GM23338 (cell line): ENCODE measurements at regions not wholly inside any gene's neighbourhood (a gene's known extent, or its start where the extent isn't known, plus 50 kb on each side); places are given as distances from the start of the nearest gene placed in this dataset.

Experiments
- ATAC-seq: fragments of 200-7000 bp; cut with Tn5 transposase; 3 replicates; pipeline ENCODE4 v1.9.1; 2020
- DNase-seq: peaks from one replicate; pipeline ENCODE4 v3.0.0-alpha.2; 2015; ENCODE audit warnings: low spot score
- H2AFZ ChIP-seq: fragments of 200-600 bp; sonication (generic); 2 replicates; pipeline ENCODE4 v1.8.0; 2016; ENCODE audit warnings: antibody characterized with exemption, mild to moderate bottlenecking, moderate library complexity
- H3F3A ChIP-seq: fragments of 200-600 bp; sonication (generic); replicated peaks from 2 replicates; pipeline ENCODE4 v1.8.0; 2017; ENCODE audit warnings: antibody characterized with exemption, mixed run types, low read depth
- H3K27ac ChIP-seq: fragments of 200-600 bp; sonication (generic); 2 replicates; pipeline ENCODE4 v1.6.1; 2016; ENCODE audit warnings: low read depth
- H3K27me3 ChIP-seq: fragments of 200-600 bp; sonication (generic); 2 replicates; pipeline ENCODE4 v1.8.0; 2016; ENCODE audit warnings: mild to moderate bottlenecking, mixed run types, moderate library complexity; ENCODE audit not compliant: insufficient read depth
- H3K36me3 ChIP-seq: fragments of 200-600 bp; sonication (generic); 2 replicates; pipeline ENCODE4 v1.8.0; 2016; ENCODE audit warnings: mild to moderate bottlenecking; ENCODE audit not compliant: insufficient read depth
- H3K4me1 ChIP-seq: fragments of 200-600 bp; sonication (generic); 2 replicates; pipeline ENCODE4 v1.8.0; 2016; ENCODE audit warnings: mild to moderate bottlenecking, moderate library complexity; ENCODE audit not compliant: insufficient read depth
- H3K4me2 ChIP-seq: fragments of 200-600 bp; sonication (generic); 2 replicates; pipeline ENCODE4 v1.7.1; 2017; ENCODE audit warnings: mixed run types
- H3K4me3 ChIP-seq: fragments of 200-600 bp; sonication (generic); 2 replicates; pipeline ENCODE4 v1.6.1; 2016; ENCODE audit warnings: mixed run types
- H3K79me2 ChIP-seq: fragments of 200-600 bp; sonication (generic); replicated peaks from 2 replicates; pipeline ENCODE4 v1.8.0; 2017; ENCODE audit warnings: mild to moderate bottlenecking; ENCODE audit not compliant: insufficient read depth
- H3K9me2 ChIP-seq: fragments of 200-600 bp; sonication (generic); 2 replicates; pipeline ENCODE4 v1.8.0; 2017; ENCODE audit not compliant: insufficient read depth
- H4K20me1 ChIP-seq: fragments of 200-600 bp; sonication (generic); replicated peaks from 2 replicates; pipeline ENCODE4 v1.8.0; 2017; ENCODE audit warnings: mild to moderate bottlenecking; ENCODE audit not compliant: insufficient read depth
- H3K27ac Mint-ChIP-seq: 2 replicates; pipeline ENCODE4 v1.8.0; 2020; ENCODE audit warnings: inconsistent platforms, mild to moderate bottlenecking, moderate library complexity, mixed read lengths
- H3K27me3 Mint-ChIP-seq: 3 replicates; pipeline ENCODE4 v1.8.0; 2022; ENCODE audit warnings: low read depth, mild to moderate bottlenecking, moderate library complexity, mixed read lengths, inconsistent platforms; ENCODE audit not compliant: insufficient read depth, poor library complexity
- H3K36me3 Mint-ChIP-seq: 3 replicates; pipeline ENCODE4 v1.8.0; 2021; ENCODE audit warnings: low read depth, mild to moderate bottlenecking, inconsistent platforms, moderate library complexity, mixed read lengths
- H3K4me1 Mint-ChIP-seq: 3 replicates; pipeline ENCODE4 v1.8.0; 2020; ENCODE audit warnings: mild to moderate bottlenecking, inconsistent platforms, mixed read lengths
- H3K4me3 Mint-ChIP-seq: 3 replicates; pipeline ENCODE4 v1.8.0; 2021; ENCODE audit warnings: moderate library complexity, mild to moderate bottlenecking, inconsistent platforms, mixed read lengths
- H3K9me3 Mint-ChIP-seq: 3 replicates; pipeline ENCODE4 v1.8.0; 2020; ENCODE audit warnings: moderate library complexity, mild to moderate bottlenecking, inconsistent platforms, mixed read lengths
- CREB1 ChIP-seq: fragments of 250-450 bp; sonication (Bioruptor Pico); IDR thresholded peaks from 2 replicates; pipeline ENCODE4 v1.5.0; 2020; ENCODE audit warnings: low read depth, mild to moderate bottlenecking, moderate library complexity
- ETS1 ChIP-seq: IDR thresholded peaks from 2 replicates; pipeline ENCODE4 v1.6.1; 2016; ENCODE audit warnings: antibody characterized with exemption
- EZH2 ChIP-seq: fragments of 200-600 bp; sonication (generic); IDR thresholded peaks from one replicate; pipeline ENCODE4 v1.8.0; 2017; ENCODE audit warnings: antibody characterized with exemption, mild to moderate bottlenecking, low read depth; ENCODE audit not compliant: unreplicated experiment
- EZH2phosphoT487 ChIP-seq: fragments of 200-600 bp; sonication (generic); IDR thresholded peaks from one replicate; pipeline ENCODE4 v1.8.1; 2018; ENCODE audit warnings: antibody characterized with exemption; ENCODE audit not compliant: unreplicated experiment
- NANOG ChIP-seq: IDR thresholded peaks from 2 replicates; pipeline ENCODE4 v1.6.1; 2016; ENCODE audit warnings: antibody characterized with exemption, borderline replicate concordance
- STAT1 ChIP-seq: IDR thresholded peaks from one replicate; pipeline ENCODE4 v1.6.1; 2016; ENCODE audit warnings: antibody characterized with exemption; ENCODE audit not compliant: unreplicated experiment
- ZNF114 ChIP-seq: fragments of 250-450 bp; sonication (Bioruptor Pico); IDR thresholded peaks from 2 replicates; pipeline ENCODE4 v1.5.0; 2020; ENCODE audit warnings: mild to moderate bottlenecking, moderate library complexity
- ZNF331 ChIP-seq: fragments of 250-450 bp; sonication (Bioruptor Pico); IDR thresholded peaks from 2 replicates; pipeline ENCODE4 v1.5.0; 2020; ENCODE audit warnings: low read depth, mild to moderate bottlenecking, moderate library complexity
- ZNF462 ChIP-seq: fragments of 250-450 bp; sonication (Bioruptor Pico); IDR thresholded peaks from 2 replicates; pipeline ENCODE4 v1.5.0; 2020; ENCODE audit warnings: mild to moderate bottlenecking, moderate library complexity
- TF ChIP-seq, protein P1 (sequence below), 2 experiments: fragments of 200-600 bp in 1 of 2; sonication (generic) in 1 of 2; conservative IDR thresholded peaks; 2 replicates each; pipeline versions ENCODE4 v1.5.1 to v1.6.1; 2016 to 2017; ENCODE audit warnings: antibody characterized with exemption in 2 of 2, low read depth in 2 of 2, mild to moderate bottlenecking in 2 of 2, moderate library complexity in 1 of 2
- TF ChIP-seq, protein P2 (sequence below): IDR thresholded peaks from one replicate; pipeline ENCODE4 v1.6.1; 2018; ENCODE audit warnings: antibody characterized with exemption; ENCODE audit not compliant: unreplicated experiment

DNA sequence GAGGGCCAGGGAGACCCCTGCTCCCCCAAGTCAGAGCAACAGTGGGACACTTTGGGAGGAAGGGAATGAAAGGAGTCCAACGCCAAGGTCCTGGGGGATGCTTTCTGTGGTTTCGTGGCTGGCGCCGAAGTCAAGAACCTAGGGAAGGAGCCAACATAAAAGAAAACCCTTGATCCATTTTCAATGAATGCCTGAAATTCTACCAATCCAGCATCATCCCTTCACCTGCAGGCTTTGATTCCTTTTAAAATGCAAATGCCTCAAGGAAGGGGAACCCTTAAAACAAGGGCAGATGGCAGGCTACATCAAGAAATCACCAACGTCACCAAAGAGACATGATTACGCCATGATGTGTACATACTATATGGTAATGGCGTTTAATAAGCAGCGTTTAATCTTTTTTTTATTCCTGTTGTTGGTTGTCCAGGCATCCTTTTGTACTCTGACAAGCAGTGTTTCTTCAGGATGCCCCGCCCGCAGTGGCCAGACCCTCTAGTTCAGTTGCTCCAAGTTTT, 123.3 kb upstream of the SLC1A4 start:
- peak overlapping the region; percentile 90; the same call in 1 of the 2 replicates for H2AFZ ChIP-seq
- H3K79me2 ChIP-seq, result no peaks in the 10 kb centered on the region
- H3K27me3 Mint-ChIP-seq, result peaks cover 2% of the 10 kb centered on the region
- no peaks in the 10 kb centered on the region for H3K9me3 Mint-ChIP-seq
- no peaks in the 10 kb centered on the region for H3F3A ChIP-seq
- no peaks in the 10 kb centered on the region for H4K20me1 ChIP-seq
- ATAC-seq (no peak), DNase-seq (peak; percentile 34)
- peaks cover 8% of the 10 kb centered on the region; the same call in 1 of the 2 replicates for H3K4me1 ChIP-seq
- no peak for TF ChIP-seq STAT1
- TF ChIP-seq ZNF114 (CRISPR knock-in tag), result no peak
- TF ChIP-seq ZNF331 (CRISPR knock-in tag), result no peak
- no peak for TF ChIP-seq EZH2
- TF ChIP-seq CREB1 (CRISPR knock-in tag), result no peak
- no peak for TF ChIP-seq EZH2phosphoT487
- TF ChIP-seq, protein P1, sequence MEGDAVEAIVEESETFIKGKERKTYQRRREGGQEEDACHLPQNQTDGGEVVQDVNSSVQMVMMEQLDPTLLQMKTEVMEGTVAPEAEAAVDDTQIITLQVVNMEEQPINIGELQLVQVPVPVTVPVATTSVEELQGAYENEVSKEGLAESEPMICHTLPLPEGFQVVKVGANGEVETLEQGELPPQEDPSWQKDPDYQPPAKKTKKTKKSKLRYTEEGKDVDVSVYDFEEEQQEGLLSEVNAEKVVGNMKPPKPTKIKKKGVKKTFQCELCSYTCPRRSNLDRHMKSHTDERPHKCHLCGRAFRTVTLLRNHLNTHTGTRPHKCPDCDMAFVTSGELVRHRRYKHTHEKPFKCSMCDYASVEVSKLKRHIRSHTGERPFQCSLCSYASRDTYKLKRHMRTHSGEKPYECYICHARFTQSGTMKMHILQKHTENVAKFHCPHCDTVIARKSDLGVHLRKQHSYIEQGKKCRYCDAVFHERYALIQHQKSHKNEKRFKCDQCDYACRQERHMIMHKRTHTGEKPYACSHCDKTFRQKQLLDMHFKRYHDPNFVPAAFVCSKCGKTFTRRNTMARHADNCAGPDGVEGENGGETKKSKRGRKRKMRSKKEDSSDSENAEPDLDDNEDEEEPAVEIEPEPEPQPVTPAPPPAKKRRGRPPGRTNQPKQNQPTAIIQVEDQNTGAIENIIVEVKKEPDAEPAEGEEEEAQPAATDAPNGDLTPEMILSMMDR (conservative IDR thresholded peaks at IDR 0.05; ENCODE audit: low read depth in 2 of 2), result no peak
- TF ChIP-seq ZNF462 (CRISPR knock-in tag), result no peak
- TF ChIP-seq, protein P2, sequence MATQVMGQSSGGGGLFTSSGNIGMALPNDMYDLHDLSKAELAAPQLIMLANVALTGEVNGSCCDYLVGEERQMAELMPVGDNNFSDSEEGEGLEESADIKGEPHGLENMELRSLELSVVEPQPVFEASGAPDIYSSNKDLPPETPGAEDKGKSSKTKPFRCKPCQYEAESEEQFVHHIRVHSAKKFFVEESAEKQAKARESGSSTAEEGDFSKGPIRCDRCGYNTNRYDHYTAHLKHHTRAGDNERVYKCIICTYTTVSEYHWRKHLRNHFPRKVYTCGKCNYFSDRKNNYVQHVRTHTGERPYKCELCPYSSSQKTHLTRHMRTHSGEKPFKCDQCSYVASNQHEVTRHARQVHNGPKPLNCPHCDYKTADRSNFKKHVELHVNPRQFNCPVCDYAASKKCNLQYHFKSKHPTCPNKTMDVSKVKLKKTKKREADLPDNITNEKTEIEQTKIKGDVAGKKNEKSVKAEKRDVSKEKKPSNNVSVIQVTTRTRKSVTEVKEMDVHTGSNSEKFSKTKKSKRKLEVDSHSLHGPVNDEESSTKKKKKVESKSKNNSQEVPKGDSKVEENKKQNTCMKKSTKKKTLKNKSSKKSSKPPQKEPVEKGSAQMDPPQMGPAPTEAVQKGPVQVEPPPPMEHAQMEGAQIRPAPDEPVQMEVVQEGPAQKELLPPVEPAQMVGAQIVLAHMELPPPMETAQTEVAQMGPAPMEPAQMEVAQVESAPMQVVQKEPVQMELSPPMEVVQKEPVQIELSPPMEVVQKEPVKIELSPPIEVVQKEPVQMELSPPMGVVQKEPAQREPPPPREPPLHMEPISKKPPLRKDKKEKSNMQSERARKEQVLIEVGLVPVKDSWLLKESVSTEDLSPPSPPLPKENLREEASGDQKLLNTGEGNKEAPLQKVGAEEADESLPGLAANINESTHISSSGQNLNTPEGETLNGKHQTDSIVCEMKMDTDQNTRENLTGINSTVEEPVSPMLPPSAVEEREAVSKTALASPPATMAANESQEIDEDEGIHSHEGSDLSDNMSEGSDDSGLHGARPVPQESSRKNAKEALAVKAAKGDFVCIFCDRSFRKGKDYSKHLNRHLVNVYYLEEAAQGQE, result no peak
- no peak for TF ChIP-seq ETS1
- TF ChIP-seq NANOG, result no peak
- H3K36me3 Mint-ChIP-seq, result no peaks in the 10 kb centered on the region
- H3K4me1 Mint-ChIP-seq, result peaks cover 3% of the 10 kb centered on the region
- peaks cover 51% of the 10 kb centered on the region for H3K27me3 ChIP-seq
- H3K27ac Mint-ChIP-seq, result no peak overlapping the region
- H3K4me3 Mint-ChIP-seq, result no peak overlapping the region; the same call in 2 of the 3 replicates
- H3K4me2 ChIP-seq, result peak overlapping the region; percentile 98
- no peak overlapping the region for H3K27ac ChIP-seq
- H3K36me3 ChIP-seq, result no peaks in the 10 kb centered on the region
- no peaks in the 10 kb centered on the region for H3K9me2 ChIP-seq
- peak overlapping the region; percentile 90 for H3K4me3 ChIP-seq
